ENCODE measurements at regions not wholly inside any gene's neighbourhood (a gene's known extent, or its start where the extent isn't known, plus 50 kb on each side); places are given as distances from the start of the nearest gene placed in this dataset.

DNA sequence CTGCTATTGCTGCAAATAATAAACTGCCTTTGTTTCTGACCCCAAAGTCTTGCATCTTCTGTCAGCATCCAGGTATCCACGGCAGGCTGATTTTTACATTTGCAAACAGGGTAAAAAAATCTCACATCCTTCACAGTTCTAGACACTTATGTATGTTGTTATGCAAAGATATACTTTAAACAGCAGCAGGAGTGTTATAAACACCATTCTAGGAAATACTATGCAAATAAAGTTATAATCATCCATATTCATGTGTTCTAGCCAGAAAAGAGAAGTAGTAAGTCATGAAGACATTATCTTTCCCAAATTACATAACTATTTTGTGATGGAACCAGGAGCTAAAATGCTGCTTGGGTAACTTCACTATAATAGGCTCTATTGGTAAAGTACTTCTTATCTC lies 534.2 kb downstream of the LTN1 start:
- no peaks in the 10 kb centered on the region for H4K20me1 ChIP-seq (replicated peaks; ENCODE audit: control insufficient read depth, extremely low read depth, insufficient read depth, low read length)
- no peak overlapping the region for H3K27ac ChIP-seq (ENCODE audit: insufficient read depth, low read depth, low read length)
- no peak overlapping the region for H3K4me3 ChIP-seq (replicated peaks in 1 of 3; ENCODE audit: insufficient read depth in 1 of 3, low read depth in 1 of 3, low read length in 3 of 3)
- no peak overlapping the region for H2AFZ ChIP-seq (ENCODE audit: low read depth, low read length)
- DNase-seq (ENCODE audit: low read depth, low spot score) = no peak
- TF ChIP-seq, protein P1, sequence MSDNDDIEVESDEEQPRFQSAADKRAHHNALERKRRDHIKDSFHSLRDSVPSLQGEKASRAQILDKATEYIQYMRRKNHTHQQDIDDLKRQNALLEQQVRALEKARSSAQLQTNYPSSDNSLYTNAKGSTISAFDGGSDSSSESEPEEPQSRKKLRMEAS (IDR thresholded peaks at IDR 0.05; ENCODE audit: insufficient read depth, insufficient read length) = no peak
- TF ChIP-seq MYC (IDR thresholded peaks at IDR 0.05; ENCODE audit: low read depth, low read length) = no peak
- no peak for TF ChIP-seq POLR2AphosphoS5 (IDR thresholded peaks at IDR 0.05; ENCODE audit: insufficient read depth, low read depth, low read length)
- TF ChIP-seq FOS (IDR thresholded peaks at IDR 0.05; ENCODE audit: borderline replicate concordance, insufficient read depth, low read length) = no peak
- TF ChIP-seq JUN (IDR thresholded peaks at IDR 0.05; ENCODE audit: borderline replicate concordance, insufficient read depth, insufficient read length, low read depth) = no peak
- no peak for TF ChIP-seq GATA2 (IDR thresholded peaks at IDR 0.05; ENCODE audit: insufficient read depth, insufficient read length, low read depth, low read length)
- TF ChIP-seq EZH2 (IDR thresholded peaks at IDR 0.05; ENCODE audit: borderline replicate concordance, low read depth, low read length, severe bottlenecking) = no peak
- TF ChIP-seq, protein P2, sequence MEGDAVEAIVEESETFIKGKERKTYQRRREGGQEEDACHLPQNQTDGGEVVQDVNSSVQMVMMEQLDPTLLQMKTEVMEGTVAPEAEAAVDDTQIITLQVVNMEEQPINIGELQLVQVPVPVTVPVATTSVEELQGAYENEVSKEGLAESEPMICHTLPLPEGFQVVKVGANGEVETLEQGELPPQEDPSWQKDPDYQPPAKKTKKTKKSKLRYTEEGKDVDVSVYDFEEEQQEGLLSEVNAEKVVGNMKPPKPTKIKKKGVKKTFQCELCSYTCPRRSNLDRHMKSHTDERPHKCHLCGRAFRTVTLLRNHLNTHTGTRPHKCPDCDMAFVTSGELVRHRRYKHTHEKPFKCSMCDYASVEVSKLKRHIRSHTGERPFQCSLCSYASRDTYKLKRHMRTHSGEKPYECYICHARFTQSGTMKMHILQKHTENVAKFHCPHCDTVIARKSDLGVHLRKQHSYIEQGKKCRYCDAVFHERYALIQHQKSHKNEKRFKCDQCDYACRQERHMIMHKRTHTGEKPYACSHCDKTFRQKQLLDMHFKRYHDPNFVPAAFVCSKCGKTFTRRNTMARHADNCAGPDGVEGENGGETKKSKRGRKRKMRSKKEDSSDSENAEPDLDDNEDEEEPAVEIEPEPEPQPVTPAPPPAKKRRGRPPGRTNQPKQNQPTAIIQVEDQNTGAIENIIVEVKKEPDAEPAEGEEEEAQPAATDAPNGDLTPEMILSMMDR (IDR thresholded peaks at IDR 0.05; ENCODE audit: extremely low read depth in 1 of 2, insufficient read depth in 1 of 2, low read depth in 1 of 2, low read length in 2 of 2) = no peak
- TF ChIP-seq POLR2A (IDR thresholded peaks at IDR 0.05; ENCODE audit: low read depth, low read length) = no peak
- no peaks in the 10 kb centered on the region for H3K79me2 ChIP-seq (ENCODE audit: control insufficient read depth, insufficient read depth, low read length)
- BruUV-seq (replicated peaks) = no TSS peak
- no peak overlapping the region for H3K4me2 ChIP-seq (ENCODE audit: insufficient read depth, low read length)
- intact Hi-C loops (cut with micrococcal nuclease) = no loop called here
- dilution Hi-C loops (cut with MboI; ENCODE audit: extremely low pct_ligation_motif_present, low sequenced_read_pairs) = no loop called here
- H3K36me3 ChIP-seq (ENCODE audit: control insufficient read depth in 2 of 2, extremely low read depth in 1 of 2, insufficient read depth in 2 of 2, low read length in 2 of 2) = no peaks in the 10 kb centered on the region
- no peaks in the 10 kb centered on the region for H3K9me3 ChIP-seq (replicated peaks; ENCODE audit: control insufficient read depth, insufficient read depth, low read length)
- no peaks in the 10 kb centered on the region for H3K27me3 ChIP-seq (ENCODE audit: control insufficient read depth in 2 of 2, insufficient read depth in 2 of 2, low read length in 2 of 2)
- CTCF ChIA-PET = no interaction called here
- POLR2A ChIA-PET = no interaction called here
- no peak overlapping the region for H3K9ac ChIP-seq (replicated peaks; ENCODE audit: extremely low read depth, insufficient read depth, low read length)
- no peaks in the 10 kb centered on the region for H3K9me1 ChIP-seq (replicated peaks; ENCODE audit: control insufficient read depth, extremely low read depth, insufficient read depth, low read length)
- FAIRE-seq = no peak
- H3K4me1 ChIP-seq (ENCODE audit: control insufficient read depth, extremely low read depth, insufficient read depth, low read length) = no peaks in the 10 kb centered on the region
